ENCODE measurements at regions not wholly inside any gene's neighbourhood (a gene's known extent, or its start where the extent isn't known, plus 50 kb on each side); places are given as distances from the start of the nearest gene placed in this dataset.

DNA sequence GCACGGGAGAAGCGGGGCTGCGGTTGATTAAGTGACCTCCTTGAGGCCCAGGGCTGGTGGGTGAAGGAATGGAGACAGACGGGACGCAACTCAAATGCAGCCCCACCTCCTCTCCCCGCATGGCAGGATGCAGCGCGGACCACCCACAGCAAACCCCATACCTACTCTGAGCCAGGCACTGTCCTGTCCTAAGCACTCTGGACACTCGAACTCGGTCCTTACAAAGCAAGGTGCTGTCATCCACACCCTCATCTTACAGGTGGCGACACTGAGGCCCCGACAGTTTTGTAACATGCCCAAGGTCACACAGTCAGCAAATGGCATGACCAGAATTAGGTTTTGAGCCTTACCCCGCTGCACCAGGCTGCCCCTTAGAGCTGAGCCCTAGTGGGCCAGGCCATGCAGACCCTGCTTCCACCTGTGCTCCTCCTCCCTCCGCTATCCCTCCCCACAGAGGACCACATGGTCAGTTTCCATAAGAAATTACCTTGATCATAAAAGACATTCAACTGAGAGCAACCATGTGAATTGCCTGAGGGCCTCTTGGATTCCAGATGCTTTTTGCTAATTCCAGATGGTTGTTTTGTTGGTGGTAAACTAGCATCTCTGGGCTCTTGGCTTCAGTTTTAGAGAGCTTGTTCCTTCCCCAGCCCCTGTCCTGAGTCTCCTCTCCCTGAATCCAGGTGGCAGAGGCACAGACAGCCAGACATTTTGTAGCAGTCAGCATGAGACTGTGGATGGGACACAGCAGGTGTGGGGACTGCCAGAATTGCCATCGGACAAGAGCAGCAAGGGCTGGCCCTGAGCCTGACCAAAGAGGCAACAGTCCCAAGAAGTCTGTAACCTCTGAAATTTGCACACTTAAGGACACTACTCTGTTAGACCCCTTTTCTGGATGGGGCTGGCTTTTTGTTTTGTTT is 171.9 kb upstream of the PMEPA1 start:
- Histone ChIP-seq H2BK5ac (ENCODE audit: low read depth, low read length) (no peak overlapping the region), H2AK5ac (ENCODE audit: low read depth, low read length) (no peak overlapping the region), H3K4me2 (ENCODE audit: insufficient read depth in 1 of 2, low read depth in 2 of 2, low read length in 2 of 2) (no peak overlapping the region), H3K9ac (replicated peaks in 1 of 4; ENCODE audit: extremely low read depth in 1 of 4, low read depth in 3 of 4, low read length in 3 of 4) (no peak overlapping the region), H3K56ac (replicated peaks; ENCODE audit: insufficient read length, low read depth, low read length) (no peak overlapping the region), H3K79me1 (ENCODE audit: low read depth, low read length) (no peaks in the 10 kb centered on the region), H4K5ac (ENCODE audit: insufficient read length, low read depth, low read length) (no peak overlapping the region), H4K20me1 (replicated peaks in 1 of 2; ENCODE audit: control insufficient read depth in 1 of 2, insufficient read depth in 2 of 2, low read length in 2 of 2) (no peaks in the 10 kb centered on the region), H4K8ac (ENCODE audit: extremely low read depth, insufficient read depth, low read length) (no peak overlapping the region; the same call in 1 of the 2 replicates), H2BK120ac (replicated peaks; ENCODE audit: low read depth, low read length) (no peak overlapping the region), H3K23me2 (ENCODE audit: low read depth, low read length) (no peaks in the 10 kb centered on the region), H3K4me3 (ENCODE audit: extremely low read depth in 1 of 4, insufficient read depth in 2 of 4, low read depth in 3 of 4, low read length in 4 of 4) (no peak overlapping the region), H3K23ac (ENCODE audit: insufficient read length) (no peak overlapping the region), H3K14ac (ENCODE audit: insufficient read length) (no peak overlapping the region), H3K79me2 (ENCODE audit: control insufficient read depth in 1 of 2, insufficient read depth in 2 of 2, low read length in 2 of 2) (no peaks in the 10 kb centered on the region), H4K91ac (replicated peaks; ENCODE audit: insufficient read length, low read length) (no peak overlapping the region), H3K36me3 (ENCODE audit: control insufficient read depth in 2 of 4, insufficient read depth in 4 of 4, low read length in 3 of 4) (no peaks in the 10 kb centered on the region), H3K9me3 (ENCODE audit: insufficient read depth in 2 of 2, low read depth in 1 of 2, low read length in 1 of 2) (no peaks in the 10 kb centered on the region), H2BK20ac (ENCODE audit: low read length) (no peak overlapping the region), H3K18ac (ENCODE audit: extremely low read depth, low read length) (no peak overlapping the region), H2BK12ac (ENCODE audit: low read depth, low read length) (no peak overlapping the region), H3K27me3 (replicated peaks in 1 of 4; ENCODE audit: control insufficient read depth in 3 of 4, extremely low read depth in 1 of 4, insufficient read depth in 3 of 4, low read length in 3 of 4) (no peaks in the 10 kb centered on the region), H2BK15ac (ENCODE audit: low read length) (no peak overlapping the region), H3K27ac (ENCODE audit: low read depth, low read length) (no peak overlapping the region), H3K4ac (replicated peaks; ENCODE audit: insufficient read length, low read depth, low read length) (no peak overlapping the region), H2AFZ (ENCODE audit: low read length) (no peak overlapping the region), H3K4me1 (replicated peaks in 1 of 4; ENCODE audit: control insufficient read depth in 3 of 4, insufficient read depth in 4 of 4, low read length in 3 of 4) (peaks cover 0 to 4% (median 1%) of the 10 kb centered on the region in 4 experiments; a peak in 2 of 7 replicates)
- no peak for FAIRE-seq
- DNase-seq (ENCODE audit: low read depth in 1 of 2, low spot score in 2 of 2): no peak
- TF ChIP-seq JUND (IDR thresholded peaks at IDR 0.05; ENCODE audit: low read length): no peak
- TF ChIP-seq, protein P1, sequence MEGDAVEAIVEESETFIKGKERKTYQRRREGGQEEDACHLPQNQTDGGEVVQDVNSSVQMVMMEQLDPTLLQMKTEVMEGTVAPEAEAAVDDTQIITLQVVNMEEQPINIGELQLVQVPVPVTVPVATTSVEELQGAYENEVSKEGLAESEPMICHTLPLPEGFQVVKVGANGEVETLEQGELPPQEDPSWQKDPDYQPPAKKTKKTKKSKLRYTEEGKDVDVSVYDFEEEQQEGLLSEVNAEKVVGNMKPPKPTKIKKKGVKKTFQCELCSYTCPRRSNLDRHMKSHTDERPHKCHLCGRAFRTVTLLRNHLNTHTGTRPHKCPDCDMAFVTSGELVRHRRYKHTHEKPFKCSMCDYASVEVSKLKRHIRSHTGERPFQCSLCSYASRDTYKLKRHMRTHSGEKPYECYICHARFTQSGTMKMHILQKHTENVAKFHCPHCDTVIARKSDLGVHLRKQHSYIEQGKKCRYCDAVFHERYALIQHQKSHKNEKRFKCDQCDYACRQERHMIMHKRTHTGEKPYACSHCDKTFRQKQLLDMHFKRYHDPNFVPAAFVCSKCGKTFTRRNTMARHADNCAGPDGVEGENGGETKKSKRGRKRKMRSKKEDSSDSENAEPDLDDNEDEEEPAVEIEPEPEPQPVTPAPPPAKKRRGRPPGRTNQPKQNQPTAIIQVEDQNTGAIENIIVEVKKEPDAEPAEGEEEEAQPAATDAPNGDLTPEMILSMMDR (IDR thresholded peaks at IDR 0.05; ENCODE audit: control extremely low read depth in 1 of 3, insufficient read depth in 1 of 3, low read depth in 1 of 3, low read length in 3 of 3): peak in 2 of 3 experiments; percentile 21 to 29; a peak in 2 of 4 replicates
- CTCF ChIA-PET (ENCODE audit: partially characterized antibody): interaction anchor here (0.8 to 1.3 kb wide), 3 partner anchors 18 to 259 kb away, joined by 3 to 4 read pairs (median 3); no protein-coding TSS in a partner anchor
- POLR2A ChIA-PET (ENCODE audit: partially characterized antibody): no interaction called here
- WGBS, 2 experiments (ENCODE audit: extremely low coverage in 1 of 2, insufficient coverage in 1 of 2, insufficient read length in 1 of 2, insufficient replicate concordance in 2 of 2, low coverage in 1 of 2, low lambda C conversion rate in 2 of 2, missing lambda C conversion rate in 1 of 2): 94% methylated on average over 15 of the region's 15 CpGs; no CpG with 5 or more reads in 1 of the 2 experiments

All from H1 (cell line).